Astrocyte of the spinal cord (primary cell): ENCODE measurements at regions not wholly inside any gene's neighbourhood (a gene's known extent, or its start where the extent isn't known, plus 50 kb on each side); places are given as distances from the start of the nearest gene placed in this dataset.

ENCODE experiments used
- DNase-seq: peaks from one replicate; pipeline ENCODE4 v3.0.0; 2011; ENCODE audit warnings: low read depth, low spot score
- H3K4me3 ChIP-seq: 2 replicates; pipeline ENCODE4 v1.5.1; 2011; ENCODE audit warnings: low read depth, mild to moderate bottlenecking, low read length, moderate library complexity
- CTCF ChIP-seq: IDR thresholded peaks from 2 replicates; pipeline ENCODE4 v1.5.1; 2012; ENCODE audit warnings: low read depth, mild to moderate bottlenecking, low read length, inconsistent platforms
- in situ Hi-C: cut with HindIII; loops from 2 replicates; pipeline ENCODE4 v1.10.0; 2017; ENCODE audit warnings: low sequenced_read_pairs

DNA sequence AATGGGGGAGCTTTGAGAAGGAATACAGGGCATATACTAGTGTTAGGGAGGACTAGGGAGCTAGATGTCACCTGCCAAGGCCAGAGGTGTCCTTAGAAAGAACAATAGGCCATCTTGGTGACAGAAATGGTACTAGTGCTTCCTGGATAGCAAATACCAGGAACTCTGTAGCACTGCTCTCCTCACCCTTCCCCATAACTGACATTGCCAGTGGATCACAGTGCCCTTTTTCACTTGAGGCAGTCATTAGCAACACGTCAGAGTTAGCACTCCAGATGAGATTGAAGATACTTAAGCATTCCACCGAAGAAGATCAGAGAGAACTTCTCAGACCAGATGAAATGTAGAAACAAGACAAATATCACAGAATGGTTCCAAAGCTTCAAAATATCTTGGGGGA is 103.1 kb upstream of the PDZRN3 start:
- DNase-seq: no peak
- no peak for TF ChIP-seq CTCF
- in situ Hi-C loops: no loop called here
- H3K4me3 ChIP-seq: no peak overlapping the region

GRCh38 chr3:73727117-73727821 is 102.5 kb upstream of the PDZRN3 start:
- no peak for TF ChIP-seq CTCF
- H3K4me3 ChIP-seq: no peak overlapping the region
- in situ Hi-C loops: no loop called here
- DNase-seq: peak; percentile 95

DNA sequence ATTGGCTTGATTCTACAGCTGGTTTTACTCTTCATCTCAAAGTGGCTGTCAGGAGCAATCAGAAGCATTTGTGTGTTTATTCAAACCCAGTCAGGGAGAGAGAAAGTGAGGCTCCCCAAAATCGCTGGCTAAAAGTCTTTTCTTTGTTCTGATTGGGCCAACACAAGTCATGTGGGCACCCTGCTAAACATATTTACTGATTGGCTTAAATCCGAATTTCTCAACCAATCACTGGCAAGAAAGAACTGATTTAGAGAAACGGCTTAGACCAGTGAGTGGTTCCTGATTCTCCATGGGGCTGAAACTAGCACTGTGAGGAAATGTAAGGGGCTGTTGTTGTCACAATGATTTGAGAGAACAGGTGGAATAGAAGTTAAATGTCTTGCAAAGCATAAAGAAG is 98.9 kb upstream of the PDZRN3 start:
- H3K4me3 ChIP-seq: no peak overlapping the region
- no peak for TF ChIP-seq CTCF
- no peak for DNase-seq
- in situ Hi-C loops: no loop called here

GRCh38 chr3:73719861-73720260 is 95.1 kb upstream of the PDZRN3 start:
- DNase-seq: peak; percentile 30
- H3K4me3 ChIP-seq: no peak overlapping the region
- in situ Hi-C loops: no loop called here
- no peak for TF ChIP-seq CTCF

- H3K4me3 ChIP-seq: no peak overlapping the region
- in situ Hi-C loops: no loop called here
- no peak for TF ChIP-seq CTCF
- peak; percentile 65 for DNase-seq
Measured at GRCh38 chr3:73719413-73719851, 94.7 kb upstream of the PDZRN3 start.

DNA sequence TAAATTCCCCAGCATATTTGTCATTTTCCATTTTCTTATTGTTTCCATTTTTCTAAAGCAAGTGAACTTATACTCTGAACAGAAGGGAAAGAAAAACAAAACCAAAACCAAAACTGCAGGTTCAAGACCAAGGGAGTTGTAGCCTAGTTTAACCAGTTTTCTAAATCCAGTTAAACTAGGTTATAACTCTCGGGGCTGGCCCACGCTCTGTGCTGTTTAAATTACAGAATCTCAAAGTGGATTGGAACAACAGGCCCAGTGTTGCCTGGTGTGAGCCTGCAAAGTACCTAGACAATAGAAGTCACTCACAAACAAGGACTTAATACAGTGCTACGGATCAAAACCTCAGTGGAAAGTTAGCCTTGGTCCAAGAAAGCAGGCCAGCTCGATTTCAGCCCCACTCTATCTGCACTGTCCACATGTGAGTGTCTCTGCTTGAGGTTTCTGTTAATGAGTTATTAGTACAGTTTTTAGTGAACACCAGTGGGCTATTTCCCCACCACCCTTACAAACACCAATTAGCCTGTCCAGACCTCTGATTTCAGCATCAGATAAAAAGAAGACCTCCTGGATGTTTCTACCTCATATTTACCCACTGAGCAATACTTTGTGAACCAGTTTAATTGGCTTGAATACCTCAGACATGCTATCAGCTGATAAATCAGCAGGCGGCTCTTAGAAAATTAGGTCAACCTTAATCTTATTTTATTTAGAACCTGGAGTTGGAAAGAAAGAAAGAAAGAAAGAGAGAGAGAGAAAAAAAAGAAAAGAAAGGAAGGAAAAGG is 93.8 kb upstream of the PDZRN3 start:
- H3K4me3 ChIP-seq: no peak overlapping the region
- no peak for TF ChIP-seq CTCF
- no peak for DNase-seq
- in situ Hi-C loops: no loop called here
